Tibial artery (tissue), 4 donors: ENCODE measurements at regions not wholly inside any gene's neighbourhood (a gene's known extent, or its start where the extent isn't known, plus 50 kb on each side); places are given as distances from the start of the nearest gene placed in this dataset.

Experiments used
- DNase-seq, 2 donors: peaks; one replicate each; pipeline ENCODE4 v3.0.0-alpha.2; 2019
- H3K27ac ChIP-seq, 2 donors: fragments of 200-600 bp; sonication (generic) in 1 of 2; 1 replicate in 1 of 2; 2 replicates in 1 of 2; pipeline ENCODE4 v1.5.1; 2018 to 2019; ENCODE audit warnings: mild to moderate bottlenecking in 1 of 2
- H3K27me3 ChIP-seq, 2 donors: fragments of 200-600 bp; sonication (generic) in 1 of 2; one replicate each; pipeline versions ENCODE4 v1.5.1 to v1.6.0; 2016 to 2019
- H3K36me3 ChIP-seq, 3 donors: fragments of 200-600 bp; sonication (generic) in 2 of 3; one replicate each; pipeline ENCODE4 v1.5.1; 2016 to 2019; ENCODE audit warnings: mild to moderate bottlenecking in 2 of 3
- H3K4me1 ChIP-seq, 4 donors: fragments of 200-600 bp; sonication (generic) in 2 of 4; 1 replicate in 3 of 4; 2 replicates in 1 of 4; pipeline ENCODE4 v1.5.1; 2016 to 2019
- H3K4me3 ChIP-seq, 2 donors: fragments of 200-600 bp; sonication (generic) in 1 of 2; 1 replicate in 1 of 2; 2 replicates in 1 of 2; pipeline ENCODE4 v1.5.1; 2018 to 2019; ENCODE audit warnings: mild to moderate bottlenecking in 2 of 2
- H3K9me3 ChIP-seq, 3 donors: fragments of 200-600 bp; sonication (generic) in 1 of 3; one replicate each; pipeline ENCODE4 v1.5.1; 2016 to 2019
- CTCF ChIP-seq, 2 experiments: fragments of 200-600 bp in 1 of 2; fragments of 450-650 bp in 1 of 2; IDR thresholded peaks; one replicate each; pipeline ENCODE4 v1.5.1; 2017 to 2019; ENCODE audit warnings: antibody characterized with exemption in 2 of 2, mild to moderate bottlenecking in 1 of 2, moderate library complexity in 1 of 2
- intact Hi-C: fragments of 100-400 bp; cut with DNase I; formaldehyde crosslinking; loops from one replicate; pipeline ENCODE4 v1.15.0; 2023; ENCODE audit warnings: low total_unique reads

GRCh38 chr2:236935083-236935482 lies 150.6 kb upstream of the COPS8 start:
- H3K36me3 ChIP-seq: no peaks in the 10 kb centered on the region
- intact Hi-C loops: no loop called here
- no peaks in the 10 kb centered on the region for H3K4me1 ChIP-seq
- H3K27ac ChIP-seq: no peak overlapping the region
- H3K4me3 ChIP-seq: no peak overlapping the region
- TF ChIP-seq CTCF (IDR thresholded peaks at IDR 0.05): no peak
- DNase-seq: no peak
- H3K9me3 ChIP-seq: no peaks in the 10 kb centered on the region
- H3K27me3 ChIP-seq: no peaks in the 10 kb centered on the region

DNA sequence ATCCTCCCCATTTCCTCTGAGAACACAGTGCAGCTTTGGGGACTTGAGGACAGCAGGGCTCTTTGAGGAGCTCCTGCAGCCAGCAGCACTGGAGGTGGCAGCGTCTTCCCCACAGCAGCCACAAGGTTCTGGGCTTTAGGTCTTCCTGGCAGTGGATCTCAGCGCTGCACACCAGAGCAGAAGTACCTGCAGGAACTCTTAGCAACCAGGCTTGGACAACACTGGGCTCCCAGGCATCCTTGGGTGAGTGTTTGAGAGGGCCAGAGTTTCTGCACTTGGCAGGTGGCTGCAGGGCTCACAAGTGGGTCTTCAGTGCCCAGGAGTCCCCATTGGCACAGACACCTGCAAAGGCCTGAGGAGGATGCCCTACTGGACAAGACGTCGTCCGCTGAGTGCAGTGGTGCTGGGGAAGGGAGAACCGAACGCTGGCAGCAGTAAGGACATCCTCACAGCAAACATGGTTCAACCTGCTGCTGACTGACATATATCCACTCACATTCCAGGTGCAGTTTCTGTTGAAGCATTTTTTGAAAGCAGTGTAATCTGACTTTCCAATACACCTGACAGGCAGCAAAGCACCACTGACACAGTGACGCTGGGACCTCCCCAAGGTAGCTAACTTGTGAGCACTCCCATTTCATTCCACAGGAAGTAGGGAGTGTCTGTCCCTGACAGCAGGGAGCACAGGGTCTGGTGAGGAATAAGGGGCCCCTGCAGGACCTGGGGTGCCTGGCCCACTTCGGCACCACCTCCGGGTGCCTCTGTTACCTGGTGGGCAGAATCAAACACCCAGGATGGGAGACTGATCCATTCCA lies 149.9 kb upstream of the COPS8 start:
- no peaks in the 10 kb centered on the region for H3K9me3 ChIP-seq
- H3K27me3 ChIP-seq: no peaks in the 10 kb centered on the region
- DNase-seq: no peak
- intact Hi-C loops: no loop called here
- no peak for TF ChIP-seq CTCF (IDR thresholded peaks at IDR 0.05)
- no peaks in the 10 kb centered on the region for H3K36me3 ChIP-seq
- no peaks in the 10 kb centered on the region for H3K4me1 ChIP-seq
- no peak overlapping the region for H3K27ac ChIP-seq
- no peak overlapping the region for H3K4me3 ChIP-seq

- no peaks in the 10 kb centered on the region for H3K36me3 ChIP-seq
- H3K27ac ChIP-seq: no peak overlapping the region
- H3K4me3 ChIP-seq: no peak overlapping the region
- no peaks in the 10 kb centered on the region for H3K9me3 ChIP-seq
- no peaks in the 10 kb centered on the region for H3K27me3 ChIP-seq
- intact Hi-C loops: no loop called here
- no peaks in the 10 kb centered on the region for H3K4me1 ChIP-seq
- no peak for DNase-seq
- TF ChIP-seq CTCF (IDR thresholded peaks at IDR 0.05): no peak
Measured at GRCh38 chr2:236936446-236936940, 149.2 kb upstream of the COPS8 start.

DNA sequence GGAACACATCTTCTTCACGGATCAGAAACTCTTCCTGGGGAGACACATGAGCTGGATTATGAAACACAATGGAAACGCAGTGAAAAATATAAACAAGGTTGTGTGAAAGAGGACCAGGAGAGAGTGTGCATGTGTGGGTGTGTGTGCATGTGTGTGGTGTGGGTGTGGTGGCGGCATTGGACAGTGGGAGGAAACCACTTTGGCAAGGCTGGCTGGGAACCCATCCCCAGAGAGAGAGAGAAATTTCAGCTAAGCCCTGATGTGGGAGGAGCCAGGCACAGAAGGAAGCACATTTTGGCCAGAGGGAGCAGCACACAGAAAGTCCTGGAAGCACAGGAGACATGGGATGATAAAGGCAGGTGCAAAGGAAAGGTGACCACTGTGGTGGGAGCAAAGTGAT lies 147.6 kb upstream of the COPS8 start:
- Histone ChIP-seq H3K4me3 (no peak overlapping the region), H3K36me3 (no peaks in the 10 kb centered on the region), H3K4me1 (no peaks in the 10 kb centered on the region), H3K27ac (no peak overlapping the region), H3K27me3 (no peaks in the 10 kb centered on the region), H3K9me3 (no peaks in the 10 kb centered on the region)
- intact Hi-C loops: no loop called here
- no peak for DNase-seq
- no peak for TF ChIP-seq CTCF (IDR thresholded peaks at IDR 0.05)

DNA sequence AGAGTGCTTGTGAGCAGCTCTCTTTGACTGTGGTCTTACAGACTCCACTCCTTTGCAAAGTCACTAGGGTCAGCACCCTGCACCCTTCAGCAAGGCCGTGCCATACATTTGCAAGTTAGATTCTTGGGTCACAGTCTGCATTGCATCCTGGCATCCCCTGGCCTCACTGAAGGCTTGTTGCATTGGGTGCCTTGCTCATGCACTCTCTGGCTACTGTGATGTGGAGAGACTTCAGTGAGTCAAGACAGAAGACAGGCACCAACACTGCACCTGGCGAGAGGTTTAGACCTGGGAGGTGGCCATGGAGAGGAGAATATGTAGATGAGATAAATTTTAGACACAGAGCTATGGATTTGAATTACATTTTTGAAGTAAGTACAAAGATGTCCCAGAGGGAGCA lies 146.4 kb upstream of the COPS8 start:
- no peak overlapping the region for H3K4me3 ChIP-seq
- no peak for TF ChIP-seq CTCF (IDR thresholded peaks at IDR 0.05)
- H3K27ac ChIP-seq: no peak overlapping the region
- H3K4me1 ChIP-seq: no peaks in the 10 kb centered on the region
- DNase-seq: no peak
- H3K27me3 ChIP-seq: no peaks in the 10 kb centered on the region
- intact Hi-C loops: no loop called here
- no peaks in the 10 kb centered on the region for H3K9me3 ChIP-seq
- H3K36me3 ChIP-seq: no peaks in the 10 kb centered on the region
